ENCODE measurements at regions not wholly inside any gene's neighbourhood (a gene's known extent, or its start where the extent isn't known, plus 50 kb on each side); places are given as distances from the start of the nearest gene placed in this dataset.

GRCh38 chr1:234921266-234922062, 207.2 kb downstream of the TOMM20 start:
- no peak for TF ChIP-seq CTCF (conservative IDR thresholded peaks at IDR 0.05; ENCODE audit: low read depth, low read length)
- DNase-seq (ENCODE audit: low read depth): peak; percentile 95
- H3K4me3 ChIP-seq (ENCODE audit: low read depth, low read length): no peak overlapping the region

GRCh38 chr1:234920843-234921140, 207.8 kb downstream of the TOMM20 start:
- no peak for DNase-seq (ENCODE audit: low read depth)
- TF ChIP-seq CTCF (conservative IDR thresholded peaks at IDR 0.05; ENCODE audit: low read depth, low read length): no peak
- H3K4me3 ChIP-seq (ENCODE audit: low read depth, low read length): no peak overlapping the region

GRCh38 chr1:234920136-234920842, 208.3 kb downstream of the TOMM20 start:
- no peak for DNase-seq (ENCODE audit: low read depth)
- TF ChIP-seq CTCF (conservative IDR thresholded peaks at IDR 0.05; ENCODE audit: low read depth, low read length): no peak
- no peak overlapping the region for H3K4me3 ChIP-seq (ENCODE audit: low read depth, low read length)

DNA sequence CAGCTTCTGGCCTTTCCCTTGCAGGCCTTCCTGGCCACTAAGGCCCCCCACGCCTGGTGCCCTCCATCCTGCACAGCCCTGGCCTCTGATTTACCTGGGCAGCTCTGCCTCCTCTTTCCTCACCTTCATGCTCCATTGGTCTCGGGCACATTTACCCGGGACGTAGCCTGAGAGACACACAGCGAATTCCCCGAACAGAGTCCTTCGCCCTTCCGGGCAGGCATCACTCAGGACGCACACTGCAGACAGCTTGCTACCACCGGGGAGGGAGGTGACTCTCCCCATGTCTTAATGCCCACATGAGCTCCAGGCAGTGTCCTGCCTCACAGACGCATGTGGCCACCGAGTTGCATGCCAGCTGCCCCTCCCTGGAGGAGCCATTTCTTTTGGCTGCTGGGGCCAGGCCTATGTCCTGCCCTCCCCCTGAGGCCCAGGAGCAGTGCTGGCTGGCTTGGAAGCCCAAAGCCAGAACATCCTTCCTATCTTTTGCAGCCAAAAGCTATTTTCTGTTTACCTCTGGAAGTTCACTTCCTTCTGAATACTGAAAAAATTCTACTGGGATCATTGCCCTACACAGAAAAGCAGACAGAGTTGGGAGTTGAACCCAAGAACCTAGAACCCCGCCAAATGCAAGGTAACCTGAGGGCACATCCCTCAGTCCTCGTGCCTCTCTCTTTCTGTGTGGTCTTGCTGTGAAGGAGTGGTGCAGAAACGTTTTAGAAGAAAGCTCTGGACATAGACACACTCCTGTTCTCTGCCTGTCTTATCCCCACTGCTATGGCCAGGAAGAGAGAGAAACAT, 209.5 kb downstream of the TOMM20 start:
- no peak for DNase-seq (ENCODE audit: low read depth)
- no peak for TF ChIP-seq CTCF (conservative IDR thresholded peaks at IDR 0.05; ENCODE audit: low read depth, low read length)
- H3K4me3 ChIP-seq (ENCODE audit: low read depth, low read length): no peak overlapping the region

DNA sequence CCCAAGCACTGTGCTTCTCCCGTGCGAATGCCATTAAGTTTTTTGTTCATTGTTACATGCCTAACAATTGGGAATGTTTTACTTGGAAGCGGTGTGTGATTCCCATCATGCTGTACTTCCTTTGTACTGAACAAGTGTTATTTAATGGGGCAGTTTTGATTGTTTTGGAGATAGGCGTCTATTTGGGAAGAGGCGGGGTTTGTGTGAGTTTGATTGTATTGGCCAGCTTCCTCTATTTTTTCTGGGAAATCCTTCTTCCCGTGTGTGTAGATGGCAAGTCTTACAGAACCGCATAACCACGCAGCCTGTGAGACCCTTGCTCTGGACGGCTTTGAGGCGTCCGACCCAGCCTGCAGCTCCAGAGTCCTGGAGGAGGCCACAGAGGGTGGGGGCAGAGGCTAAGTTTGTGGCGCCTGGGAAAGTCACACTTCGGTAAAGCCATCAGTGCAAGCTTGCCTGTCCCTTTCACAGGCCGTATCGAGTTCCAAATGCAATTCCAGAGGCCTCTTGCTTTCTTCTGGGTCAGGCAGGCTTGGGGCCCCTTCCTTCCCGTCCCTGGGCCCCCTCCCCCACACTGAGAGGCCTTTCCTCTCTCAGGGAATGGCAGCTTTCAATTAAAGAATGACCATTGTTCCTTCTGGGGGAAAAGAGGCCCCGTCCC, 210.3 kb downstream of the TOMM20 start:
- no peak for TF ChIP-seq CTCF (conservative IDR thresholded peaks at IDR 0.05; ENCODE audit: low read depth, low read length)
- no peak overlapping the region for H3K4me3 ChIP-seq (ENCODE audit: low read depth, low read length)
- no peak for DNase-seq (ENCODE audit: low read depth)

- DNase-seq (ENCODE audit: low read depth): no peak
- TF ChIP-seq CTCF (conservative IDR thresholded peaks at IDR 0.05; ENCODE audit: low read depth, low read length): no peak
- H3K4me3 ChIP-seq (ENCODE audit: low read depth, low read length): no peak overlapping the region
Observed at GRCh38 chr1:234917495-234918180, 211.0 kb downstream of the TOMM20 start.

All from epithelial cell of proximal tubule (primary cell).